Ovary (tissue), 3 donors: ENCODE measurements at regions not wholly inside any gene's neighbourhood (a gene's known extent, or its start where the extent isn't known, plus 50 kb on each side); places are given as distances from the start of the nearest gene placed in this dataset.

ENCODE experiments used
- CTCF ChIP-seq, 3 donors: fragments of 450-650 bp in 2 of 3; fragments of 200-600 bp in 1 of 3; IDR thresholded peaks; one replicate each; pipeline versions ENCODE4 v1.5.1 to v1.8.0; 2016 to 2022; ENCODE audit warnings: antibody characterized with exemption in 3 of 3, mild to moderate bottlenecking in 1 of 3
- POLR2A ChIP-seq: fragments of 450-650 bp; IDR thresholded peaks from one replicate; pipeline ENCODE4 v1.6.1; 2017; ENCODE audit warnings: antibody characterized with exemption, mild to moderate bottlenecking, moderate library complexity
- donor health status: DM: no; HTN: no; CAD: no.

GRCh38 chr1:57590978-57591377 is 167.1 kb upstream of the DAB1 start:
- TF ChIP-seq CTCF (IDR thresholded peaks at IDR 0.05) (no peak), POLR2A (no peak)
